Upper lobe of left lung (tissue), 4 donors: ENCODE measurements at regions not wholly inside any gene's neighbourhood (a gene's known extent, or its start where the extent isn't known, plus 50 kb on each side); places are given as distances from the start of the nearest gene placed in this dataset.
"Not testable (repeated sequence)": the region's sequence is repeated elsewhere in the genome, so short reads cannot be mapped to it uniquely, and the experiment has no call there.

Source experiments
- POLR2A ChIP-seq, 4 donors: fragments of 450-650 bp; IDR thresholded peaks; one replicate each; pipeline ENCODE4 v1.5.1; 2016 to 2017; ENCODE audit warnings: antibody characterized with exemption in 4 of 4, mild to moderate bottlenecking in 2 of 4
- POLR2AphosphoS5 ChIP-seq, 2 donors: sonication (generic); formaldehyde crosslinking; IDR thresholded peaks; one replicate each; pipeline ENCODE4 v1.5.1; 2017; ENCODE audit warnings: antibody characterized with exemption in 2 of 2
- TF ChIP-seq, protein P1 (sequence below), 6 experiments: fragments of 450-650 bp in 4 of 6; fragments of 200-600 bp in 2 of 6; sonication (generic) in 2 of 6; IDR thresholded peaks; one replicate each; pipeline ENCODE4 v1.5.1; 2016 to 2019; ENCODE audit warnings: antibody characterized with exemption in 6 of 6

DNA sequence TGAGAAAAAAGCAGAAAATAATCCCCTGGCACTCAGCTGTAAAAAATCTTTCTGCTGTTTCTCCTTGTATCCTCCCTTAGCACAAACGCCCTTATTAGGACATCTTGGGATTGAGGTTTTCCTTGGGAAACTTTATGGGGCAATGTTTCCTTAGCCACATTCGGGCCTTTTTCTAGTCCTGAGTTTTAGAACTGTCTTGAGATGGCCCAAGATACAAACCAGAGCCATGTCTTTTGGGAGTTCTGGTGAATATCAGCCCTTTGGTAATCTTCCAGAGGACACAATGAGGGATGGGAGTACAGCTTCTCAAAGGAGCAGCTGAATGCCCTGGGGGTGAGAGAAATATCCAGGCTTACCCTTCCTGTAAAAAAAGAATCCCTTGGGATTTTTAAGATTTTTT is 182.1 kb downstream of the LIPI start:
- TF ChIP-seq, protein P1, sequence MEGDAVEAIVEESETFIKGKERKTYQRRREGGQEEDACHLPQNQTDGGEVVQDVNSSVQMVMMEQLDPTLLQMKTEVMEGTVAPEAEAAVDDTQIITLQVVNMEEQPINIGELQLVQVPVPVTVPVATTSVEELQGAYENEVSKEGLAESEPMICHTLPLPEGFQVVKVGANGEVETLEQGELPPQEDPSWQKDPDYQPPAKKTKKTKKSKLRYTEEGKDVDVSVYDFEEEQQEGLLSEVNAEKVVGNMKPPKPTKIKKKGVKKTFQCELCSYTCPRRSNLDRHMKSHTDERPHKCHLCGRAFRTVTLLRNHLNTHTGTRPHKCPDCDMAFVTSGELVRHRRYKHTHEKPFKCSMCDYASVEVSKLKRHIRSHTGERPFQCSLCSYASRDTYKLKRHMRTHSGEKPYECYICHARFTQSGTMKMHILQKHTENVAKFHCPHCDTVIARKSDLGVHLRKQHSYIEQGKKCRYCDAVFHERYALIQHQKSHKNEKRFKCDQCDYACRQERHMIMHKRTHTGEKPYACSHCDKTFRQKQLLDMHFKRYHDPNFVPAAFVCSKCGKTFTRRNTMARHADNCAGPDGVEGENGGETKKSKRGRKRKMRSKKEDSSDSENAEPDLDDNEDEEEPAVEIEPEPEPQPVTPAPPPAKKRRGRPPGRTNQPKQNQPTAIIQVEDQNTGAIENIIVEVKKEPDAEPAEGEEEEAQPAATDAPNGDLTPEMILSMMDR (IDR thresholded peaks at IDR 0.05), result not testable (repeated sequence)
- TF ChIP-seq POLR2AphosphoS5, POLR2A (IDR thresholded peaks at IDR 0.05): not testable (repeated sequence)
